NCI-H524 treated with DMSO at 0.1 percent for 48 hours (cell line): ENCODE measurements at regions not wholly inside any gene's neighbourhood (a gene's known extent, or its start where the extent isn't known, plus 50 kb on each side); places are given as distances from the start of the nearest gene placed in this dataset.
"Not testable (repeated sequence)": the region's sequence is repeated elsewhere in the genome, so short reads cannot be mapped to it uniquely, and the experiment has no call there.

Experiments
- DNase-seq: peaks from one replicate; lab custom pipeline; 2025; lab: John Stamatoyannopoulos, UW

GRCh38 chr7:67359900-67360299 is 363.3 kb downstream of the TYW1 start:
- no peak for DNase-seq

DNA sequence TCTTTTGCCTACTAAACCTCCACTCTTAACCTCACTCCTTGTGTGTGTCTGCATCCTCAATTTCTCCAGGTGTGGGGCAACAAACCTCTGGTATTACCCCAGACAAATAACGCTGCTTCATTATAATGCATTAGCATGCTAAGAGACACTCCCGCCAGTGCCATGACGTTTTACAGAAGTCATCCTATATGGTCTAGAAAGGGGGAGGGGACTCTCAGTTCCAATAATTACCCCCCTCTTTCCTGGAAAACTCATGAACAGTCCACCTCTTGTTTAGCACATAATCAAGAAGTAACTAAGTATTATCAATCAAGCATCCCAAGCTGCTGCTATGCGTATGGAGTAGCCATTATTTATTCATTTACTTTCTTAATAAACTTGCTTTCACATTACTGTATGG is 364.5 kb downstream of the TYW1 start:
- DNase-seq, result no peak

- no peak for DNase-seq
These were observed 367.9 kb downstream of the TYW1 start for GRCh38 chr7:67364441-67365017.

DNA sequence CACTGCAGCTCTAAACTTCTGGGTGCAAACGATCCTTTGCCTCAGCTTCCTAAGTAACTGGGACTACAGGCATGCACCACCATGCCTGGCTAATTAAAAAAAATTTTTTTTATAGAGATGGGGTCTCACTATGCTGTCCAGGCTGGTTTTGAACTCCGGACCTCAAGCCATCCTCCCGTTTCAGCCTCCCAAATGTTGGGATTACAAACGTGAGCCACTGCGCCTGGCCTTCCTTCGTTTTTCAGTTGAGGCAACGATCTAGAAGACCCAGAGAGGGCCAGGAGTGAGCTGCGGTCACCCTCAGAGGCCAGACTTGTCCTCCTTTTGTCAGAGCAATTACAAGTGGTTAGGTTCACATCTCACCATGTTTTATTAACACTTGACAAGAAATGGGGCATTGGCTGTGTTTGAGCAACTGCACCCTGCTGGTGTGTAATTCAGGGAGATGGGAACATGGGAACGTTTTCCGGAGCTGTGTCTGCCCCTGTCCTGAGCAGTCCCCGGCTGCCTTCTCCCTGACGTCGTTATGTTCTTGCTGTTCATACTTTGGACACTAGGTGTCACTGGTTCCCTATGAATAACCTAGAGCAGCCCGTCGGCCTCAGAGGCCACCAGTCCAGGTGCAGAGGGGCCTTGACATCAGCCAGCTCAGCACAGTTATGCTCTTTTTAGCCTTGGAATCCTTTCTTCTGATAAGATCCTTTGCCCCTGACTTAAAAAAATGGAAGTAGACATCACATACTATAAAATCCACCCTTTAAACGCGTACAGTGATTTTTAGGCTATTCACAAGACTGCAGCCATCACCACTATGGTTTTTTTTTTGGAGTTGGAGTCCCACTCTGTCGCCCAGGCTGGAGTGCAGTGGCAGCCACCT is 375.0 kb downstream of the TYW1 start:
- no peak for DNase-seq

DNA sequence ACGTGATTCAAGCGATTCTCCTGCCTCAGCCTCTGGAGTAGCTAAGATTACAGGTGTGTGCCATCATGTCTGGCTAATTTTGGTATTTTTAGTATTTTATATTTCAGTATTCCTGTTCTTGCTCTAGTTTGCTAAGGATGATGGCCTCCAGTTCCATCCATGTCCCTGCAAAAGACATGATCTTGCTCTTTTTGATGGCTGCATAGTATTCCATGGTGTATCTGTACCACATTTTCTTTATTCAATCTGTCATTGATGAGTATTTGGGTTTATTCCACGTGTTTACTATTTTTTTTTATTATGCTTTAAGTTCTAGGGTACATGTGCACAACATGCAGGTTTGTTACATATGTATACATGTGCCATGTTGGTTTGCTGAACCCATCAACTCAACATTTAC is 376.8 kb downstream of the TYW1 start:
- not testable (repeated sequence) for DNase-seq

- DNase-seq, result no peak
These were observed 378.8 kb downstream of the TYW1 start for GRCh38 chr7:67375427-67375826.

- DNase-seq, result peak; percentile 70
These were observed 381.6 kb downstream of the TYW1 start for GRCh38 chr7:67377939-67378862.

DNA sequence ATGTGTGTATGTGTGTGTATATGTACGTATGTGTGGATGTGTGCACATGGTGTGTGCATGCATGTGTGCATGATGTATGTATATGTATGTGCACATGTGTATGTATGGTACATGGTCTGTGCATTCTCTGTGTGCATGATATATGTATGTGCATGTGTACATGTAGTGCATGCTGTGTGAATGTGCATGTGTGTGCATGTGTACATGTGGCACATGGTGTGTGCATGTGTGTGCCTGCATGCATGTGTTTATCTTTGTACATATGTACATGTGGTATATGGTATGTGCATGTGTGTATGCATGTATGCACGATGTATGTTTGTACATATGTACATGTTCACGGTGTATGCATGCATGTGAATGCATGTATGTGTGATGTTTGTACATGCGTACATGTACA is 383.7 kb downstream of the TYW1 start:
- no peak for DNase-seq

DNA sequence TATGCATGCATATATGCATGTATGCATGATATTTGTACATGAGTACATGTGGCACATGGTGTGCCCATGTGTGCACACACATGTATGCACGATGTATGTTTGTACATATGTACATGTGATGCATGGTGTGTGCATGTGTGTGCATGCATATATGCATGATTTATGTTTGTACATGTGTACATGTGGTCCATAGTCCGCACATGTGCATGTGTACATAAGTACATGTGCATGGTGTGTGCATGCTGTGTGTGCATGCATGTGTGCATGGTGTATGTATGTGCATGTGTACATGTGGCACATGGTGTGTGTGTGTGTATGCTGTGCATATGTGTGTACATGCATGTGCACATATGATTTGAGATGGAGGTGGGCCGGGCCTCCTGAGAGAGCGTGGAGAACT is 384.2 kb downstream of the TYW1 start:
- no peak for DNase-seq

- no peak for DNase-seq
These were observed 391.2 kb downstream of the TYW1 start for GRCh38 chr7:67387851-67388250.

- DNase-seq, result no peak
These were observed 394.5 kb downstream of the TYW1 start for GRCh38 chr7:67391168-67391567.

DNA sequence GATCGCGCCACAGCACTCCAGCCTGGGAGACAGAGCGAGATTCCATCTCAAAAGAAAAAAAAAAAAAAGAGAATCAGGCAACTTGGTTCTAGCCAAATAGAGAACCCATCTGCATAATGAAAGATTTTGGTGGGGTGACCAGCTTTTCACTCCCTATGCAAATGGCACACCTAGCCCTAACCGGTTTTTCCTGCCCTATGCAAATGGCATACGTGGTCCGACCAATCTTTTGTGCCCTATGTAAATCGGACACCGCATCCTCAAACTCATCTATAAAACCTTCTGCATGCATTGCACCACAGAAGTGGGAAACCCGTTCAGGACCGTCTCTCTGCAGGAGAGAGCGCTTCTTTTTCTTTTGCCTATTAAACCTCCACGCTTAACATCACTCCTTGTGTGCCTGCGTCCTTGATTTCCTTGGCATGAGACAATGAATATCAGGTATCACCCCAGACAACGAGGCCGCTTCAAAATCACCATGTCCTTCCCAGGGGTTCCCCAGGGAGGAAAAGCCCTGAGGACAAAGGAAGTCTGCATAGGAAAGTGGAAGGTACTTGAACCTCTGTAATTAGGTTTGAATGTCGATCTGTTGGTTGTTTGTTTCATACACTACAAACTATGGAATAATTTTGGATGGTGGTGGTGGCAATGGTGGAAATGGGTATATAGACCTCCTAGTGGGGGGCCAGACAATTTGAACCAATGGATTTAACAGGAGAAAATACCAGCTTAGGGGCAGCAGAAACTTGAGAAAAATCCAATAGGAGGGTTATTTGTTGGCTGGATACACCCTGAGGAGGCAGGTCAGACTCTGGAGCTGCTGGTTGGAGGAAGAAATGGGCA is 396.2 kb downstream of the TYW1 start:
- DNase-seq, result no peak

DNA sequence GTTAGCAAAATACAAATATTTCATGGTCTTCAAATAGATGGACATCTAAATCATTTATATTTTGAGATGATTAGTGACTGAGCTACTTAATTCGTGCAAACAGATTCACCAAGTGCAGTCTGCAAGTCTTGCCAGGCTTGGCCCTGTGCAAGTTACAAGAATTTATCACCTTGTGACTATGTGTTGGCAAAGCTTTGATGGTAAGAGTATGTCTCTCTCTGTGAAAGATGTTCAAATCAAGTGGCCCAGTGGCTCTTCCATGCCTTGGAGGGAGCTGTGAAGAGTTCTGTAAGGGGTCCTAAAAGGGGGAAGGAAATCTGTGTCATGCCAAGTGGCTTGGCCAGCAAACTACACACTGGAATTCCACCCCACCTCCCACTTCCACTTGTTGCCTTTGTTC is 397.3 kb downstream of the TYW1 start:
- DNase-seq, result no peak

DNA sequence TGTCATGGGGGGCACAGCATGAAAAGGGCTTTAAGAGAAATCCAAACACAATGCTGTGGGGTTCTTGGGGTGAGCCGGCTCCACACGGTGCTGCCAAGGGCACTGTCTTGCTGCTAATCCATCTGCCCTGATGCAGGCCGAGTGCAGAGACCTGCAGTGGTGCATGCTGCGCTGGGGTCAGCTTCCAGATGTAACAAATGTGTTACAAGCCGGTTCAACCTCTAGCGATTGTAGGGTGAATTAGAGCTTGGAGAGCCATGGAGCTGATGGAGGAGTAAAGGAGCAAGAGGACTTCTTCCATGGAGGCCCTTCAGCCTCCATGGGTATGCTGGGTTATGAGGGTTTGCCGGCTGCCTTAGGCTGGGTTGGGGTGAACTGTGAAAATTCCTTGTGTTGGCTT is 402.3 kb downstream of the TYW1 start:
- DNase-seq, result no peak

DNA sequence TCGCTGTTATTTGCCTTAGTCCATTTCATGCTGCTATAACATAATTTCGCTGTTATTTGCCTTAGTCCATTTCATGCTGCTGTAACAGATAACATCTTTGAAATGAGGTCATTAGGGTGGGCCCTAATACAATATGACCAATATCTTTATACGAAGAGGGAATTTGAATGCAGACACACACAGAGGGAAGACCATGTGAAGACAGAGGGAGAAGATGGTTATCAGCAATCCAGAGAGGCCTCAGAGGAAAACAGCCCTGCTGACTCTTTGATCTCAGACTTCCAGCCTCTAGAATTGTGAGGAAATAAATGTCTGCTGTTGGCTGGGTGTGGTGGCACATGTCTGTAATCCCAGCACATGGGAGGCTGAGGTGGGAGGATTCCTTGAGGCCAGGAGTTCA is 404.9 kb downstream of the TYW1 start:
- DNase-seq, result no peak

DNA sequence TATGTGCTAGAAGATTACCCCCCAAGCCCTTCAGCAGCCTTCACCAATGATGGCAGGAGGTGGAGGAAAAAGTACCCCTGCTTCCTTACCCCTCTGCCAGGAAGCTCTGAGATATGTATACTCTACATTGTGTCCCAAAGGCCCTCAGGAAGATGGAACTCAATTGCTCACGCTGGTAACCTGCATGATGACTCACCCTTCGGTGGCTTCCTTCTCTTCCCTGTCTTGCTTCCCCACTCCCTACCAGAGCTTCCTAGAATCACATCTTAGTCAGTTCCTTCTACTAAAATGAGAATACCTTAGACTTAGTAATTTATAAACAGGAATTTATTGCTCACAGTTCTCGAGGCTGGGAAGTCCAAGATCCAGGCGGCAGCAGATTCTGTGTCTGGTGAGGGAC is 405.6 kb downstream of the TYW1 start:
- DNase-seq, result no peak

DNA sequence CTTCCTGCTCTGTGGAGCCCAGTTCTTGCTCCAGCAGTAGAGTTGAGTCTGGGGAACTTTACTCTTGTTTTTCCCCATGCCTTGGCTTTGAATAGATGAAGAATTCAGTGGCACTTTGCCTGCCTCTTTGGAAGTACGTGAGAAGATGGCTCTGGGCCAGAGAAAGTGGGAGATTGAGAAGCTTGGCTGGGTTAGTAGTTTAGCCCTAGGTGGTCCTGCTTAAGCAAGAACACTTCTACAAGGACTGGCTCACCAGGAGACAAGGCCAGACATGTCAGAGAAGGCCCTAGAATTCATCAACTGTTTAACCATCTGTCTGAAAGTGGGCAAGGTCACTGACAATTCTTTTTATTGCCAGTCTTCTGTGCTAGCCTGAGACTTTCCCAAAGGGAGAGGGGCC is 410.3 kb downstream of the TYW1 start:
- no peak for DNase-seq

GRCh38 chr7:67407392-67408071 is 410.9 kb downstream of the TYW1 start:
- DNase-seq, result no peak

- DNase-seq, result no peak
These were observed 411.5 kb downstream of the TYW1 start for GRCh38 chr7:67408109-67408508.

- DNase-seq, result no peak
These were observed 417.0 kb downstream of the TYW1 start for GRCh38 chr7:67413670-67414069.

GRCh38 chr7:67414858-67415257 is 418.2 kb downstream of the TYW1 start:
- no peak for DNase-seq
